Testis (tissue), 2 donors: ENCODE measurements at regions not wholly inside any gene's neighbourhood (a gene's known extent, or its start where the extent isn't known, plus 50 kb on each side); places are given as distances from the start of the nearest gene placed in this dataset.

Experiments used
- CTCF ChIP-seq, 3 experiments: fragments of 450-650 bp in 2 of 3; fragments of 200-600 bp in 1 of 3; sonication (generic) in 1 of 3; IDR thresholded peaks; one replicate each; pipeline ENCODE4 v1.5.1; 2016 to 2019; ENCODE audit warnings: antibody characterized with exemption in 3 of 3, mild to moderate bottlenecking in 2 of 3, moderate library complexity in 1 of 3
- POLR2A ChIP-seq: fragments of 450-650 bp; IDR thresholded peaks from one replicate; pipeline ENCODE4 v1.6.1; 2017; ENCODE audit warnings: antibody characterized with exemption, mild to moderate bottlenecking, moderate library complexity

- TF ChIP-seq POLR2A: no peak
- TF ChIP-seq CTCF (IDR thresholded peaks at IDR 0.05): no peak
These were observed 54.0 kb upstream of the EGLN3 start for GRCh38 chr14:34004881-34005280.
